ELR (cell line): ENCODE measurements at regions not wholly inside any gene's neighbourhood (a gene's known extent, or its start where the extent isn't known, plus 50 kb on each side); places are given as distances from the start of the nearest gene placed in this dataset.

Experiments
- DNase-seq: peaks from one replicate; pipeline ENCODE4 v3.0.0-alpha.2; 2015; ENCODE audit warnings: low read depth

- DNase-seq: no peak
Observed at GRCh38 chr3:117304681-117305080, 595.1 kb downstream of the TUSC7 start.

- no peak for DNase-seq
Observed at GRCh38 chr3:117305681-117306080, 596.1 kb downstream of the TUSC7 start.

DNA sequence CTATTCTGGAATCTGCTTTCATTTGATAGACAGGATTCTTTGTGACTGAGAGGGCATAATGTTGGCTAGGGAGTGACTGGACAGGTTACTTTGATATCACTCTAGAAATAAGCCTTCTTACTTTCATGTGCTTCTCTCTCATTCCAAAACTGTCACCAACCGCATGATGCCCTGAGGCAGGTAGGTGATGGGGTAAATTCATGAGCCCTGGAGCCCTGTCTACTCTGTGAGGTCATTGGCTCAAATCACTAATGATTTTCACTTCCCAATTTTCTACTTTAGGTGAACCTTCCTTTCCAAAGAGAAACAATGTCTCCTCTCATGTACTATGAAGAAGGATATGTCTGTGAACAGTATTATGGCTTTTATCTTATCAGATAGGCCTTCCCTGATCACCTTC, 596.7 kb downstream of the TUSC7 start:
- no peak for DNase-seq

GRCh38 chr3:117308353-117308752, 598.8 kb downstream of the TUSC7 start:
- DNase-seq: no peak

DNA sequence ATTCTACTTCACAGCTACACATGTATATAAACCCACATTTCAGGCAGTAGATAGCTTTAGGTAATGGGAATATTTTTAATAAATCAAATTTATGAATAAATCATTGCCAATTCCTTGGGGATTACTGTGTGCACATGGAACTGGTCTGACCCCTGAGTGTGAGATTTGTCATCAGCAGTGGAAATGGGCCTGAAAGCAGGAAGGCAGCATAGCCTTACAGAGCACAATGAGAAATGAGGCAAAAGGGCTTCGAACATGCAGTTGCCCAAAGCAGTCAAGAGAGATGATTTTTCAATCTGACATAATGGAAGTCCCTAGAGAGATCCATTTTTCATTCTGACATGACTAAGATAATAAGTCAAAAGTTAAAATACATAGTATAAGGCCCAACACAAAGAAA, 599.2 kb downstream of the TUSC7 start:
- DNase-seq: no peak

DNA sequence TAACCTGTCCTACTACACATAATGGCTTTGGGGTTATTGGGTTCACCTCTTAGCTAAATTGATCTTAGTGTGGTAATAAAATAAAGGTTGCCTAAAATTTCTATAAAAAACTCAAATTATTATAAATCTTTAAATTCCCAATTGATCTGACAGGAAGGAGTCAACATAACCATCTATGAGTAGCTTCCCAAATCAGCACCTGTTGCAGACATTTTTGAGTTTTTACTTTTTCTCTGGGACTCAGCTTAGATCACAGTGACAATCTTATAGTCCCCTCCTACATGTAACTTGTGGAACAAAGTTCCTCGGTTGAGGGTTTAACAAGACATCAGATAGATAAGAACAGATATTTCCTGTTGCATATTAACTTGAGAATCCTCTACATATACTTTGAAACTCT, 601.0 kb downstream of the TUSC7 start:
- DNase-seq: no peak

DNA sequence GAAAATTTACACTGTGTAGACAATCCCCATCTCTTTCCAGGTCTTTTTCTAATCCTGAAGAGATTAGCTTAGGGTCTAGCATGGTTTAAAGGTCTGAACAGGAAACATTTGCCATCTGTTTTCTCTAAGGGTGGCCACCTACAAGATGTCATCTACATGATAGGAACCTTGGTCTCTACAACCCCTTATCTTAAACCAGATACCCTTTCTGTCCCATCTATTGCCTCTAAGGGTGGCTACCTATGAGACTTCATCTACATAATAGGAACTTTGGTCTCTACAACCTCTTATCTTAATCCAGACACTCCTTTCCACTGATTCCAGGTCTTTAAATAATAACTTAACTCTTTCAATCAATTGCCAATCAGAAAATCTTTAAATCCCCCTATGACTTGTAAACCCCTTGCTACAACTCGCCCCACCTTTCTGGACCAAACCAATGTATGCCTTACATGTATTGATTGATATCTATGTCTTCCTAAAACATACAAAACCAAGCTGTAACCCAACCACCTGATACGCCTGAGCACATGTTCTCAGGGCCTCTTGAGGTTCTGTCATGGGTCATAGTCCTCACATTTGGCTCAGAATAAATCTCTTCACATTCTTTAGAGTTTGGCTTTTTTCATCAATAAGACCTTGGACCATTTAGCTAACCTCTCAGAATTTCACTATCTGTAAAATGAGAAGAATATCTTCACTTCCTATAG, 605.0 kb downstream of the TUSC7 start:
- no peak for DNase-seq

DNA sequence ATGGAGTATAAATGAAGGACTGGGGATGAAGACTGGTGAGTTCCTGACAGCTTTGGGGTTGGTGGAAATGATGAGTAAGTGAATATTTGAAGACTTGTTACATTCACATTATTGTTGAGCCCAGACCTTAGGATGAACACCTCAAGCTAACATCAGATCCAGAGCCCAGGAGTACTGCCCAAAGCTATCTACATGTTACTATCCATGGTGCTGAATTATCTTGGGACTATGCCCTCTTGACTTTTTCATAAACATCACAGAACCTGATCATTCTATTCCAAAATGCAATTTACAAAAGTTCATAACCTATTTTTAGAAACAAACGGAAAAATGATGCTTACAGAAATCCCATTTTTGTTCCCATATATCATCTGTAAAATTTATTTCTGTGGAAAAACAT, 613.3 kb downstream of the TUSC7 start:
- DNase-seq: peak; percentile 13

- DNase-seq: no peak
Observed at GRCh38 chr3:117346901-117347300, 637.3 kb downstream of the TUSC7 start.

GRCh38 chr3:117348884-117349283, 639.3 kb downstream of the TUSC7 start:
- no peak for DNase-seq

GRCh38 chr3:117349566-117349965, 640.0 kb downstream of the TUSC7 start:
- no peak for DNase-seq

DNA sequence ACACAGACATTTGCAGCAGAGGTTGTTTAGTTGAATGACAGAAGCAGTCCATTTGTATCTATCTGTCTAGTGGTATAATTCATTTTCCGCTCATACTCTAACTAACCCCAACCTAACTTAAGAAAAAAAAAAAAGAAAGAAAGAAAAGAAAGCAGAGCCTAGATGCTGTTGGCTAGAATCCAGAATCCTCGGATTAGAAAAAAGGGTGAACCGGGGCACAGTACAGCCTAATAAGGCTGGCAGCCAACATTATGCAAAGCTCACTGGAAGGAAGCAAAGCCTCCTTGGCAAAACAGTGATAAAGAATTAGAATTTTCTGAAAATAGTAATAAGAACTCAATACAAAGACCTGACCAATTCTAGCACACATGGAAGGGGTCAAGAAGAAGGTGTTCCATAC, 640.8 kb downstream of the TUSC7 start:
- no peak for DNase-seq

DNA sequence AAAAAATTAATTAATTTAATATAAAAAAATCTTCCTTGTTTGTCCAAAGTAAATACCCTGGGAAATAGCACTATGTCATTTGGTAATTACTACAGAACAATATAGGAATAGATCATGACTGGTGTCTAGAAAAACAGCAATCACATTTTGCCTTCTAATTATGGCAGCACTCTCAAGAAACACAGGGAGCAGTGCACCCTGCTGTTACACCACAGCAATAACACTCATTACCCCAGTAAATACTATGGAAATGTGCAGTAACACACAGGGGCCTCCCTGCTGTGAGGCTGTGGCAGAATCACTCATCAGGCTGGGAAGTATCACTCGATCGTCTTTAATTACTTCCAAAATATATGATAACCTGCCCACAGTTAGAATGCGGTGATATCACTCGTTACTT, 646.0 kb downstream of the TUSC7 start:
- DNase-seq: peak; percentile 0

DNA sequence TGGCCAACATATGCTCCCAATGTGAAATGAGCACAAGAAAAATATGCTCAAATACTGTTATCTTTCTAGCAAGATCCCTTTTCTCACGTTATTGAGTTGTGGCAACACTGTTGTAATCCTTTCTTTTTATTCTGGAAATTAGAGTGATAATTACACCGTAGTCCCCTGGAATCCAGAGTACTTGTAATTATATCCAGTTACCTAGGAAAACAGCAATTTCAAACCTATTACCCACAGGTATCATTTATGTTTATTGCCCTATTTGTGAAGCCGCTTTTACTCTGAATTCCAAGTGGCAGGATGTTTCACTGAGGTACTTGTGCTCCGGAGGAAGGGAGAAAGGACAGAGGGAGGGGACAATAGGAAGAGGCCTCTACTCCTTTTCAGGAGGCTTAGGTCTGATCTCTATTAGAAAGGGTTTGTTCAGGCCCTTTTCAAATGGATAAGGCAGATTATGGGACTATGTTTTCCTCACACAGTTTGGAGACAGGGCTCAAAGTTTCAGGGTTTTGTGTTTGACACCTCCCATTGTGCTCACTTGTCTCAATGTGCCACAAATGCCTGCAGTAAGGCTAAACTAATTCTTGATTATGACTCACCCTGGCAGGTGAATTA, 646.6 kb downstream of the TUSC7 start:
- DNase-seq: no peak

DNA sequence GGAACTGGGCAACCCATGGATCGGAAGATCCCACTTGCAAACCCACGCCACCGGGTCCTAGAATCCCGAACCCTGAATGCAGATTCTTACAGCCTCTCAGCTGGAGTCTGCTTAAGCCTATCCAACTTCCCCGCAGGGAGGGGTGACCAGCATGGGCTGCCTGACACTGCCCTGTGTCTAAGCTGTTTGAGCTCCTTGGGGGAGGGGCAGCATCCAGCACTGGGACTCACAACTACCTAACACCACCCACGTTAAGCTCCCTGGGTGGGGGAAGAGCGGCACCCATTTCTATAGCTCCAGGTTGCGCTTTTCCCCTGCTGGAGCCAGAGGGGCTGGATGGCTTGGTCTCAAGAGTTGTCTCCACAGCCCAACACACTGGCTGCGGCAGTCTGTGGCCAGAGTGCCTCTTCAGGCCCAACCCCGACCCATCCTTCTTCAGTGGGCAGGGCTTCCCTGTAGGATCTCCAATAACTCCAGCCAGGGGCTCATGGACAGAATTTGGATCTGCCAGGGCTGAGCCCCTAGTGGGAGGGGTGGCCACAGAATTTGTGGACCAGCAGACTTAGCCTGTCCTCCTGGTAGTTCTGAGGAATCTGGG, 649.2 kb downstream of the TUSC7 start:
- DNase-seq: no peak

DNA sequence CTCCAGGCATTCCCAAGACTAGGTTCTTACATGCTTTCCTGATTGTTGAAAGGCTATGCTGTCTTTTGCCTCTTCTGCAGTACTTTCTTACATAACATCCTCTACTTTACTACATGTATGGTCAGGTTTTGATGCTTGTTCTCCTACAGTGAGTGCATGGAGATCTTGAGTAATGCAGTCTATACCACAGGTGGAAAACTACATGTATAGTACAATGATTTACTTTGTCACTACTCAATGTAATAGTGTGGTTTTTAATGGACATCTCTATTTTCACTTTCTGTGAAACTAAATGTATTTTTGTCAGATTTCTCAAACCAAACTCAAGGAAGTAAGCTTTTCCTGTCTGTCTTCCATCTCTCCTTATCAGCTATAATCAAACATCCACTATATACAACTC, 657.0 kb downstream of the TUSC7 start:
- DNase-seq: no peak

- DNase-seq: no peak
Observed at GRCh38 chr3:117367861-117368260, 658.3 kb downstream of the TUSC7 start.

GRCh38 chr3:117380631-117381030, 671.1 kb downstream of the TUSC7 start:
- DNase-seq: no peak

- DNase-seq: no peak
Observed at GRCh38 chr3:117393119-117393518, 683.5 kb downstream of the TUSC7 start.

DNA sequence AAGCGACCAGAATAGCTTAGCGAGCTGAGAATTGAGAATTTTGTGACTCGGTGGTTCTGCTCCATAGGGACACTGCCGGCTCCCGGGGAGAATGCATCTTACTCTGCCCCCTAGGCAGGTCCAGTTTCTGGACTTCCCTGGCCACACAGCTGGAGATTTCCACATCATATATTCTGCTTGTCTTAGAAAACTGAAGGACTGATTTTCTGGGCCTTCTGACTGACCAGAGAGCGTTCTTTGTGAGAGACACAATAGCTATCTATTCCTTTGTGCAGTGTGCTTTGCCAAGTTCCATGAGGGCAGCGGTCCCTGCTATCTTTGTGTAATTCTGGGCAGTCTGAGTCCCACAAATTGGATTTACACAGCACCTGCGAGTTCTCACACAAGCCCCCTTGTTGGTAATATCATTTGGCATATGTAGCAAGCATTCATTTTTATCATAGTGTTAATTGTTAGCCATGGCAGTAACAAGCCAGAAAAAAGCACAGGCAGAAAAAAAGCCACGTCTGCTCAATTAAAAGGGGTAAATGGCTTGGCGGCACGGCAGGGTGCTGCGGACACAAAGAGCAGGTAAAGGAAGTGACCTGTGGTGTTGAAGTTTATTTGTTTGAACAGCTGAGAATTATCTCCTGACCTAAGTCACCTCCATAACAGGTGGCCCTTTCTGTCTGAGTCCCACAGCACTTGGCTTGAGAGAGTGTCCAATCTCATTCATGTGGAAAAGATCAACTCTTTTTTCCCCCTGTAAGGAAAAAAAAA, 688.7 kb downstream of the TUSC7 start:
- no peak for DNase-seq

GRCh38 chr3:117399311-117400078, 689.9 kb downstream of the TUSC7 start:
- DNase-seq: no peak

DNA sequence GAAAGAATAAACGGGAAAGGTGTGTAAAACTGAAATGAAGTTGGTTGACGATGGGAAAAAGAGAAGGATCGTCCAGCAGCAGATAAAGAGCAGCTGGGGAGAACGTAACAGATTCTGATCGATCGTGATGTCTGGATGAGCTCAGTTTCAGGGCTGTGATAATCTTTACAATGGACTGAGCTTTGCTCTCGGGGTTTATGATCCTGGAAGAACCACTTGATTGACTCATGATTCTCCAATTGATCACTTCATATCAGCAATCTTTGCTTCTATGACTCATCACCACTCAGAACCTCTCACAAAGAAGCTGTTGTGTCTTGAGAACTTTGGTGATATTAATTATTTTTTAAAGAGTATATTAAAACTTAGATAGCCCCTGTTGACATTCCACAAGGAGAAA, 690.7 kb downstream of the TUSC7 start:
- DNase-seq: no peak
